ENCODE measurements at regions not wholly inside any gene's neighbourhood (a gene's known extent, or its start where the extent isn't known, plus 50 kb on each side); places are given as distances from the start of the nearest gene placed in this dataset.

DNA sequence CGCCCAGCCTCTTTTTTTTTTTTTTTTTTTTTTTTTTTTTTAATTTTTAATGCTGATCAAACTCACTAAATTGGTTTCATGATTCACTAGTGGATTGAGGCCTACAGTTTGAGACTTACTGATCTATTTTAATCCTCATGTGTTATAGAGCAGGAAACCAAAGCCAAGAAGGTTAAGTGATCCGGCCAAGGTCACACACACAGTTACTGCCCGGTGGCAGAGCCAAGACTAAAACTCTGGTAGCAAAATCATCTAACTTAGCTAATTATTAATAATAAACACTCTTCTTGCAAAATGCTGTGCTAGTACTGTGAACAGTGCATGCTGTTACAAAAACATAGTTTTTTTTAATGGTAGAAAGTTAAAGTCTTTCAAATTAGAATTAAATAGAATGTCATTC, 188.3 kb upstream of the NFE2L3 start:
- Histone ChIP-seq H3K4me1 (ENCODE audit: control insufficient read depth in 3 of 3, insufficient read depth in 3 of 3, low read length in 3 of 3) (peaks cover 3 to 25% (median 17%) of the 10 kb centered on the region in 3 donors), H3K4me3 (ENCODE audit: low read length in 3 of 3) (no peak overlapping the region), H3K27me3 (ENCODE audit: control insufficient read depth in 3 of 3, insufficient read depth in 3 of 3, low read length in 3 of 3) (peaks cover 0 to 5% (median 2%) of the 10 kb centered on the region in 3 donors), H3K36me3 (ENCODE audit: control insufficient read depth in 3 of 3, insufficient read depth in 3 of 3, low read length in 3 of 3) (no peaks in the 10 kb centered on the region), H3K9me3 (ENCODE audit: control insufficient read depth in 3 of 3, low read length in 3 of 3) (no peaks in the 10 kb centered on the region), H3K9ac (ENCODE audit: low read depth in 1 of 3, low read length in 3 of 3) (no peak overlapping the region), H3K27ac (ENCODE audit: low read depth, low read length) (no peak overlapping the region)

DNA sequence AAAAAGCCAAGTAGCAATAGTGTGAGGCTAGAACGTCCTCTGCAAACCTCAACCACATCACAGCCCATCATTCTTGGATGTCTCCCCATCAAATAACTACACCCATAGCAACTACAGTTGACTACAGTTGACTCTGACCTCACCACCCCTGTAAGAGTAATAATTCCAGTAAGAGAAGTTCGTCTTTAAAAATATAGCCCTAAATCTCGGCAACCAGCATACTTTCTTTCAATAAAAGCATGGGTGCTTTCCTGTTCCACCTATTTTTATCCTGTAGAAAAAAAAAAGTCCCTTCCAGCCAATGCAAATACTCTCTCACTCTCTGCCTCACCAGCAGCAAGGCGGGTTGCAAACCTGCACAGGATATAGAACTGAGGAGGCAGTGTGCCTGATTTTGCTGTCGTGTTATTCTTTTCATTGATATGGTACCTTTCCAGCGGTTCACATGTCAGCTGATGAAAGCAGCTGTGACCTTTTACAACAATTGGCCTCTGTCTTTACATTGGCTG, 187.5 kb upstream of the NFE2L3 start:
- Histone ChIP-seq H3K27ac (ENCODE audit: low read depth, low read length) (no peak overlapping the region), H3K4me1 (ENCODE audit: control insufficient read depth in 3 of 3, insufficient read depth in 3 of 3, low read length in 3 of 3) (peaks cover 5 to 28% (median 18%) of the 10 kb centered on the region in 3 donors), H3K4me3 (ENCODE audit: low read length in 3 of 3) (no peak overlapping the region), H3K27me3 (ENCODE audit: control insufficient read depth in 3 of 3, insufficient read depth in 3 of 3, low read length in 3 of 3) (peaks cover 0 to 6% (median 2%) of the 10 kb centered on the region in 3 donors), H3K9me3 (ENCODE audit: control insufficient read depth in 3 of 3, low read length in 3 of 3) (no peaks in the 10 kb centered on the region), H3K36me3 (ENCODE audit: control insufficient read depth in 3 of 3, insufficient read depth in 3 of 3, low read length in 3 of 3) (no peaks in the 10 kb centered on the region), H3K9ac (ENCODE audit: low read depth in 1 of 3, low read length in 3 of 3) (no peak overlapping the region)

DNA sequence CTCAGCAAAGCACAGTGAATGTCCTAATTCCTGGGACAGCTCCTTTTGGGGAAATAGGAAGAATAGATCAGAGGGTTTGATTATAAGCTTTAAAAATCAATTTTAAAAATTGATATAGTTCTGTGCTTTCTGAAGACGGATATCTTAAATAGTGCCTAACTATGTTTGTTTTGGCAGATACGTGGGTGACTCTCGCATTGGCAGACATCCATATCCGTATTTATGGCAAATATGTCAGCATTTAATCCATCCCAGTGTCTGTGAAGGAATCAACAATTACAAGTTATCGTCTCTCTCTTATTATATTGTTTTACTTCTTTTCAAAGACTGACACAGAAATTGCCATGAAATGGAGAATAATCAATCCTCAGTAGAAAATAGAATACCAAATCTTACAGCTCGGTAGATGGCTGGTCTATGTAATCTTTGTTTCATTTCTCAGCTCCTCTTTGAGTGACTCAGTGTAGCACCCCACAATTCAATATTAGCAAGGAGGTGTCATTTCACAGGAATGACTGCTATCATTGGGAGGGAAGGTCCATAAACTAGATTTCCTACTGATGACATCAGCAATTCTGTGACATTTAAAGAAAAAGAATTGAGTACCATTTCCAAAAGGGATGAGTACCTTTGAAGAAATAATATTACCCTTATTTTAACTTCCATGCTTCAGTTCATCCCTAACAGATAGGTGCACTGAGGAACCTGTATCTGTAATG, 186.4 kb upstream of the NFE2L3 start:
- no peaks in the 10 kb centered on the region for H3K9me3 ChIP-seq (ENCODE audit: control insufficient read depth in 3 of 3, low read length in 3 of 3)
- H3K9ac ChIP-seq (ENCODE audit: low read depth in 1 of 3, low read length in 3 of 3) = no peak overlapping the region
- no peak overlapping the region for H3K4me3 ChIP-seq (ENCODE audit: low read length in 3 of 3)
- H3K27ac ChIP-seq (ENCODE audit: low read depth, low read length) = no peak overlapping the region
- no peaks in the 10 kb centered on the region for H3K36me3 ChIP-seq (ENCODE audit: control insufficient read depth in 3 of 3, insufficient read depth in 3 of 3, low read length in 3 of 3)
- peaks cover 0 to 7% (median 2%) of the 10 kb centered on the region in 3 donors for H3K27me3 ChIP-seq (ENCODE audit: control insufficient read depth in 3 of 3, insufficient read depth in 3 of 3, low read length in 3 of 3)
- H3K4me1 ChIP-seq (ENCODE audit: control insufficient read depth in 3 of 3, insufficient read depth in 3 of 3, low read length in 3 of 3) = peaks cover 5 to 28% (median 18%) of the 10 kb centered on the region in 3 donors

DNA sequence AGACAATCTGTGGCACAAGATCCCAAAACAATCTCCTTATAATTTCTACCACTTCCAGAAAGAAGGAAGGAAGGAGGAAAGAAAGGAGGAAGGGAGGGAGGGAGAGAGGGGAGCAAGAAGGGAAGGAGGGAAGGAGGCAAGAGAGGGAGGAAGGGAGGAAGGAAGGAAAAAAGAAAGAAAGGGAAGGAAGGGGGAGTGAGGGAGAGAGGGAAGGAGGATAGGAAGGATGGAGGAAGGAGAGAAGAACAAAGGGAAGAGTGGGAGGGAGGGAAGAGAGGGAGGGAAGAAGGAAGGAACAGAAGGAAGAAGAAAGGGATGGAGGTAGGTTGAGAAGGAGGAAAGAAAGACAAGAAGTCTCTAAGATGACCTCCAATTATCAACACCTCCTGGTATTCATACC, 185.5 kb upstream of the NFE2L3 start:
- H3K4me3 ChIP-seq (ENCODE audit: low read length in 3 of 3) = no peak overlapping the region
- no peaks in the 10 kb centered on the region for H3K9me3 ChIP-seq (ENCODE audit: control insufficient read depth in 3 of 3, low read length in 3 of 3)
- H3K4me1 ChIP-seq (ENCODE audit: control insufficient read depth in 3 of 3, insufficient read depth in 3 of 3, low read length in 3 of 3) = peaks cover 5 to 28% (median 18%) of the 10 kb centered on the region in 3 donors
- peaks cover 0 to 12% (median 2%) of the 10 kb centered on the region in 3 donors for H3K27me3 ChIP-seq (ENCODE audit: control insufficient read depth in 3 of 3, insufficient read depth in 3 of 3, low read length in 3 of 3)
- no peaks in the 10 kb centered on the region for H3K36me3 ChIP-seq (ENCODE audit: control insufficient read depth in 3 of 3, insufficient read depth in 3 of 3, low read length in 3 of 3)
- H3K27ac ChIP-seq (ENCODE audit: low read depth, low read length) = no peak overlapping the region
- no peak overlapping the region for H3K9ac ChIP-seq (ENCODE audit: low read depth in 1 of 3, low read length in 3 of 3)

DNA sequence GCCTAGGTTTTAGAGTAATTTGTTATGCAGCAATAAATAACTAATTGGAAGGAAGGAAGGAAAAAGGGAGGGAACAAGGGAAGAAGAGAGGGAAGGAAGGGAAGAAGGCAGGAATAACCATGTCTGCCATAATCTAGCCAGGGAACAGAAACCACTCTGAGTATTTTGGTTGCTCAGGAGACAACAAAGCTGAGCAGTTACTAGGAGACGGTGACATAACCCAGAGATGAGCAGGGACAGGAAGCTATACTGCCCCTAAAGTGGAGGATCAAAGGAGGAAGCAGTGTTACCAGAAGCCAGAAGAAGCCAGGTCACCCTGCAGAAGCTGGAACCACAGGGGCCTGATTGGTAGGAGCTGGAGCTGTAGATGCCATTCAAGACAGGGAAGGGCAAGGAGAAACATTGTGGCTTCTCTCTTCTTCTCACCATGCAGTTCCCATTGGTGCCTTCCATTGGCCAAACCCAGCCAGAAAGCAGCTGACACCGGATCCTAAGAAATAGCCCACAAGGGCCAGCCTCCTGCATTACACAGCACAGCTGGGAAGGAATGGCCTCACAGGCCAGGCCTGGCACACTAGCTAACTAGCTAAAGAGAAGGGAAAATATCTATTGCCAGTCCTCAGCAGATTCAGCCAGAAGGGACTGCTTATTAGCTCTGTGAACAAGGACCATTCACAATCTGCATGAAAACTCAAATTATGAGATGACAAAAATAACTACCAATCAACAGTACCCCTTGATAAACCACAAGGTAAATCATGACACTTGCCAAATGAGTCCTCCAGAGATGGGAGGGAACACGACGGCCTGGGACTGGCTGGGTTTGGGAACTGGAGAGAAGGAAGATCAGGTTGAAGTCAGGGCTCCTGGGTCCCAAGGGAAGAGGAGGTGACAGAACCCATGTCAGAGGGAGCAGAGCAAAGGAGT, 184.5 kb upstream of the NFE2L3 start:
- no peak overlapping the region for H3K9ac ChIP-seq (ENCODE audit: low read depth in 1 of 3, low read length in 3 of 3)
- H3K4me1 ChIP-seq (ENCODE audit: control insufficient read depth in 3 of 3, insufficient read depth in 3 of 3, low read length in 3 of 3) = peaks cover 5 to 28% (median 18%) of the 10 kb centered on the region in 3 donors
- H3K4me3 ChIP-seq (ENCODE audit: low read length in 3 of 3) = no peak overlapping the region
- H3K36me3 ChIP-seq (ENCODE audit: control insufficient read depth in 3 of 3, insufficient read depth in 3 of 3, low read length in 3 of 3) = no peaks in the 10 kb centered on the region
- peaks cover 0 to 12% (median 2%) of the 10 kb centered on the region in 3 donors for H3K27me3 ChIP-seq (ENCODE audit: control insufficient read depth in 3 of 3, insufficient read depth in 3 of 3, low read length in 3 of 3)
- H3K27ac ChIP-seq (ENCODE audit: low read depth, low read length) = no peak overlapping the region
- H3K9me3 ChIP-seq (ENCODE audit: control insufficient read depth in 3 of 3, low read length in 3 of 3) = no peaks in the 10 kb centered on the region

DNA sequence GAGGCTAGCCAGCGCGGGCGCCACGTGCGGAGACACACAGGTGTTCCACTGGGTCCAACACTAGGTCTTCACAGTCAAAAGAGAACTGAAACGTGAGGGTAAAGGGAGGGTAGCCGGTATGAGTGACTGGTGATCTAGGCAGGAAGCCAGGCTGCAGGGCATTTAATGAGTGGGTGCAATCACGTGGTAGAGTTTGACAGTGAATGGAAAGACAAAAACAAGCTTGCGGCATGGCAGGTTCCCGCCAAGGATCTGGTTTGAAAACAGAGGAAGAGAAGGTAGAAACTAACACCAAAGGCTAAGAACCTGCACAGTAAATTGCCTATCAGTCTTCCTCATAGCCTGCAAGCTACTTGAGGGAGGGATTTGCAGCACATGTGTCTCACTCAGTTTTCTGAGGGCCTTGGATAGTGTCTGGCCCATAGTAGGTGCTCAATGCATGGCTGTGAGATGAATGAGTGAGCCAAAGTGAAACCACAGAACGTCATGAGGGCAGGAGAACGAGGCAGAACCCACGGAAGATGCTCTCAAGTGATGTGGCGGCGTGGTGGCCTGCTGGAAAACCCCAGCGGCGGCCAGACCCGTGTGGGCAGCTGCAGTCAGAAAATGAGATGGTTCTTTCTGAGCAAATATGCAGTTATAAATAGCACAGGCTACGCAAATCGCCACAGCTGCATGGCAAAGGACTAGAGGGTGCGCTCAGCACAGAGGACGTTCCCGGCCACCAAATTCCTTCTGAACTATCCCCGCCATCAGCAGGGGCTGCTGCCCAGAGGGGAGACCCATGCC, 183.6 kb upstream of the NFE2L3 start:
- peak overlapping the region in 2 of 3 donors; percentile 21 to 35 for H3K4me3 ChIP-seq (ENCODE audit: low read length in 3 of 3)
- no peaks in the 10 kb centered on the region for H3K36me3 ChIP-seq (ENCODE audit: control insufficient read depth in 3 of 3, insufficient read depth in 3 of 3, low read length in 3 of 3)
- peaks cover 0 to 12% (median 2%) of the 10 kb centered on the region in 3 donors for H3K27me3 ChIP-seq (ENCODE audit: control insufficient read depth in 3 of 3, insufficient read depth in 3 of 3, low read length in 3 of 3)
- H3K4me1 ChIP-seq (ENCODE audit: control insufficient read depth in 3 of 3, insufficient read depth in 3 of 3, low read length in 3 of 3) = peaks cover 5 to 28% (median 18%) of the 10 kb centered on the region in 3 donors
- no peak overlapping the region for H3K9ac ChIP-seq (ENCODE audit: low read depth in 1 of 3, low read length in 3 of 3)
- H3K27ac ChIP-seq (ENCODE audit: low read depth, low read length) = no peak overlapping the region
- no peaks in the 10 kb centered on the region for H3K9me3 ChIP-seq (ENCODE audit: control insufficient read depth in 3 of 3, low read length in 3 of 3)

DNA sequence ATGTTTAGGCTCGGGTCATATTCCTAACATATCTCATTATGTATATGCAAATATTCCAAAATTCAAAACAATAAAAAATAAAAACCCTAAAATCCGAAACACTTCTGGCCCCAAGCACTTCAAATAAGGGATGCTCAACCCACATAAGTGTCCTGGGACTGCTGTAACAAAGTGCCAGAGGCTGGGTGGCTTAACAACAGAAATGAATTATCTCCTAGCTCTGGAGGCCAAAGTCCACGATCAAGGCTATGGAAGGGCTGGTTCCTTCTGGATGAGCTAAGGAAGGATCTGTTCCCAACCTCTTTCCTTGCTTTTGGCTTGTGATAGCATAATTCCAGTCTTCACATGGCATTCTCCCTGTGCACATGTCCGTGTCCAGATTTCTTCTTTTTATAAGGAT, 181.6 kb upstream of the NFE2L3 start:
- H3K27me3 ChIP-seq (ENCODE audit: control insufficient read depth in 3 of 3, insufficient read depth in 3 of 3, low read length in 3 of 3) = peaks cover 0 to 12% (median 2%) of the 10 kb centered on the region in 3 donors
- H3K4me1 ChIP-seq (ENCODE audit: control insufficient read depth in 3 of 3, insufficient read depth in 3 of 3, low read length in 3 of 3) = peaks cover 3 to 15% (median 8%) of the 10 kb centered on the region in 3 donors
- H3K9ac ChIP-seq (ENCODE audit: low read depth in 1 of 3, low read length in 3 of 3) = no peak overlapping the region
- no peak overlapping the region for H3K4me3 ChIP-seq (ENCODE audit: low read length in 3 of 3)
- H3K27ac ChIP-seq (ENCODE audit: low read depth, low read length) = no peak overlapping the region
- H3K36me3 ChIP-seq (ENCODE audit: control insufficient read depth in 3 of 3, insufficient read depth in 3 of 3, low read length in 3 of 3) = no peaks in the 10 kb centered on the region
- no peaks in the 10 kb centered on the region for H3K9me3 ChIP-seq (ENCODE audit: control insufficient read depth in 3 of 3, low read length in 3 of 3)

DNA sequence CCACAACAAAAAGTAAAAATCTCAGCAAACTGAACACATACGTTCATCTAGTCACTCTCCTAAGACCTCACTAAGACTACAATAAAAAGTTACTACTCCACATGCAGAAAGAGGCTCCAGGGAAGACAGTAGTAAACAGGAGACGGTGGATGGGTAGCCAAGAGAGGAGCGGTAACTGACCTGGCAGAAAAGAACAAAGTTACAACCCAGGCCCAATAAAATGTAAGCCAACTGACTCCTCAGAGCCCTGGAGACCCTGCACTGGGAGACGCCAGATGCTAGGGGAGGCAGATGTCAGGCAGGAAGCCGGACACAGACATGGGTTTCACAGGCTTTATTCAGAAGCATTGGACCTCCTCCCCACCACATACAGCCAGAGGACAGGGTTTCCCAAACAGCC, 181.1 kb upstream of the NFE2L3 start:
- H3K9me3 ChIP-seq (ENCODE audit: control insufficient read depth in 3 of 3, low read length in 3 of 3) = no peaks in the 10 kb centered on the region
- no peak overlapping the region for H3K27ac ChIP-seq (ENCODE audit: low read depth, low read length)
- peaks cover 3 to 15% (median 8%) of the 10 kb centered on the region in 3 donors for H3K4me1 ChIP-seq (ENCODE audit: control insufficient read depth in 3 of 3, insufficient read depth in 3 of 3, low read length in 3 of 3)
- no peaks in the 10 kb centered on the region for H3K36me3 ChIP-seq (ENCODE audit: control insufficient read depth in 3 of 3, insufficient read depth in 3 of 3, low read length in 3 of 3)
- H3K4me3 ChIP-seq (ENCODE audit: low read length in 3 of 3) = no peak overlapping the region
- no peak overlapping the region for H3K9ac ChIP-seq (ENCODE audit: low read depth in 1 of 3, low read length in 3 of 3)
- H3K27me3 ChIP-seq (ENCODE audit: control insufficient read depth in 3 of 3, insufficient read depth in 3 of 3, low read length in 3 of 3) = peaks cover 0 to 12% (median 2%) of the 10 kb centered on the region in 3 donors

DNA sequence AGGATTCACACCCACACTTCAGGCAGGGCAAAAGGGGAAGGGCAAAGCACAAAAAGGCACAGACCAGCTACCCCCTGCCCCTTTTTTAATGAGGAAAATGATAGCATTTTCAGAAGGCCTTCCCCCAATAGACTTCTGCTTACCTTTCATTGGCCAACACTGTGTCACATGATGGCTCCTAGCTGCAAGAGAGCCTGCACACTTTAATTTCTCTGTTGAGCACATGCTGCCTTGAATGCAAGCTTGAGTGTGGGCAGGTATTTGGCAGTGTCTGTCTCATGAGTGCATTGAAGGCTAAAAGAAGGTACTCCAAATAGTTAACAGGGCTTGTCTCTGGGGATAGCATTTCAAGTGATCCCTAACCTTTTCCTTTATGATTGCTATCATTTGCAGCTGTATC, 175.4 kb upstream of the NFE2L3 start:
- Histone ChIP-seq H3K9ac (ENCODE audit: low read depth in 1 of 3, low read length in 3 of 3) (no peak overlapping the region), H3K4me1 (ENCODE audit: control insufficient read depth in 3 of 3, insufficient read depth in 3 of 3, low read length in 3 of 3) (no peaks in the 10 kb centered on the region), H3K27ac (ENCODE audit: low read depth, low read length) (no peak overlapping the region), H3K4me3 (ENCODE audit: low read length in 3 of 3) (no peak overlapping the region), H3K27me3 (ENCODE audit: control insufficient read depth in 3 of 3, insufficient read depth in 3 of 3, low read length in 3 of 3) (no peaks in the 10 kb centered on the region), H3K36me3 (ENCODE audit: control insufficient read depth in 3 of 3, insufficient read depth in 3 of 3, low read length in 3 of 3) (no peaks in the 10 kb centered on the region), H3K9me3 (ENCODE audit: control insufficient read depth in 3 of 3, low read length in 3 of 3) (peaks cover 4% of the 10 kb centered on the region in 3 donors)
